Mesenchymal stem cell (in vitro differentiated cells and primary cell): ENCODE measurements at regions not wholly inside any gene's neighbourhood (a gene's known extent, or its start where the extent isn't known, plus 50 kb on each side); places are given as distances from the start of the nearest gene placed in this dataset.
A peak's percentile ranks its signal among the peaks of the same experiment; 100 is the strongest.

Experiments
- DNase-seq: peaks from one replicate; pipeline ENCODE4 v3.0.0-alpha.2; 2013
- H2AFZ ChIP-seq: one replicate; pipeline ENCODE4 v1.6.1; 2013; ENCODE audit warnings: low read depth, mild to moderate bottlenecking, control low read depth, inconsistent platforms, low read length, moderate library complexity
- H2AK5ac ChIP-seq: 2 replicates; pipeline ENCODE4 v1.6.1; 2013; ENCODE audit warnings: low read length, moderate library complexity, mild to moderate bottlenecking, inconsistent platforms; ENCODE audit not compliant: severe bottlenecking
- H2BK120ac ChIP-seq: one replicate; pipeline ENCODE4 v1.6.1; 2013; ENCODE audit warnings: low read depth, mild to moderate bottlenecking, inconsistent platforms, low read length, moderate library complexity
- H2BK12ac ChIP-seq, 2 experiments: one replicate each; pipeline ENCODE4 v1.6.1; 2013; ENCODE audit warnings: inconsistent platforms in 2 of 2, low read length in 2 of 2, mild to moderate bottlenecking in 2 of 2, moderate library complexity in 2 of 2, control low read depth in 1 of 2
- H2BK15ac ChIP-seq: one replicate; pipeline ENCODE4 v1.6.1; 2013; ENCODE audit warnings: mild to moderate bottlenecking, low read depth, inconsistent platforms; ENCODE audit not compliant: poor library complexity, severe bottlenecking
- H2BK5ac ChIP-seq: 2 replicates; pipeline ENCODE4 v1.6.1; 2013; ENCODE audit warnings: low read depth, mild to moderate bottlenecking, low read length, control low read depth, inconsistent platforms; ENCODE audit not compliant: poor library complexity, severe bottlenecking
- H3K14ac ChIP-seq, 2 experiments: one replicate each; pipeline ENCODE4 v1.6.1; 2013; ENCODE audit warnings: inconsistent platforms in 2 of 2, low read length in 2 of 2, control low read depth in 1 of 2, mild to moderate bottlenecking in 1 of 2, moderate library complexity in 1 of 2
- H3K18ac ChIP-seq, 2 experiments: one replicate each; pipeline ENCODE4 v1.6.1; 2013; ENCODE audit warnings: inconsistent platforms in 2 of 2, low read length in 2 of 2, control low read depth in 1 of 2, low read depth in 1 of 2, mild to moderate bottlenecking in 1 of 2
- H3K23ac ChIP-seq, 2 experiments: one replicate each; pipeline ENCODE4 v1.6.1; 2013; ENCODE audit warnings: inconsistent platforms in 2 of 2, low read length in 2 of 2, mild to moderate bottlenecking in 2 of 2, moderate library complexity in 2 of 2, control low read depth in 1 of 2
- H3K27ac ChIP-seq: 2 replicates; pipeline ENCODE4 v1.5.1; 2013; ENCODE audit warnings: mild to moderate bottlenecking, moderate library complexity, low read length, control low read depth, inconsistent platforms; ENCODE audit not compliant: poor library complexity, severe bottlenecking
- H3K27me3 ChIP-seq, 2 experiments: 2 replicates each; pipeline versions ENCODE4 v1.6.1 to v1.7.0; 2013; ENCODE audit warnings: low read length in 2 of 2, mild to moderate bottlenecking in 2 of 2, moderate library complexity in 2 of 2, control low read depth in 1 of 2, inconsistent platforms in 1 of 2; ENCODE audit not compliant: control insufficient read depth in 1 of 2, insufficient read depth in 1 of 2
- H3K36me3 ChIP-seq, 2 experiments: 2 replicates each; pipeline versions ENCODE4 v1.6.1 to v1.7.0; 2013; ENCODE audit warnings: low read length in 2 of 2, control low read depth in 1 of 2, inconsistent platforms in 1 of 2, low read depth in 1 of 2, mild to moderate bottlenecking in 1 of 2; ENCODE audit not compliant: insufficient read depth in 2 of 2, control insufficient read depth in 1 of 2
- H3K4ac ChIP-seq, 2 experiments: one replicate each; pipeline ENCODE4 v1.6.1; 2013; ENCODE audit warnings: inconsistent platforms in 2 of 2, low read length in 2 of 2, mild to moderate bottlenecking in 2 of 2, moderate library complexity in 2 of 2, control low read depth in 1 of 2, low read depth in 1 of 2
- H3K4me1 ChIP-seq: 2 replicates; pipeline ENCODE4 v1.6.1; 2013; ENCODE audit warnings: low read depth, low read length, control low read depth; ENCODE audit not compliant: control insufficient read depth, insufficient read depth
- H3K4me2 ChIP-seq: 2 replicates; pipeline ENCODE4 v1.6.1; 2013; ENCODE audit warnings: low read length, mild to moderate bottlenecking, inconsistent platforms; ENCODE audit not compliant: poor library complexity, severe bottlenecking
- H3K4me3 ChIP-seq, 2 experiments: 2 replicates each; pipeline versions ENCODE4 v1.5.1 to v1.7.0; 2013; ENCODE audit warnings: low read length in 2 of 2, mild to moderate bottlenecking in 2 of 2, control low read depth in 1 of 2, low read depth in 1 of 2; ENCODE audit not compliant: insufficient read depth in 1 of 2
- H3K79me1 ChIP-seq: replicated peaks from 2 replicates; pipeline ENCODE4 v1.6.1; 2013; ENCODE audit warnings: mild to moderate bottlenecking, control low read depth, low read length, inconsistent platforms; ENCODE audit not compliant: poor library complexity, severe bottlenecking
- H3K9ac ChIP-seq: 2 replicates; pipeline ENCODE4 v1.7.0; 2013; ENCODE audit warnings: mild to moderate bottlenecking, low read length, moderate library complexity
- H3K9me3 ChIP-seq: 2 replicates; pipeline ENCODE4 v1.7.0; 2013; ENCODE audit warnings: mild to moderate bottlenecking, low read length; ENCODE audit not compliant: control insufficient read depth
- H4K8ac ChIP-seq: one replicate; pipeline ENCODE4 v1.6.1; 2013; ENCODE audit warnings: inconsistent platforms, mild to moderate bottlenecking, low read length, moderate library complexity
- H4K91ac ChIP-seq: one replicate; pipeline ENCODE4 v1.6.1; 2013; ENCODE audit warnings: mild to moderate bottlenecking, low read length, inconsistent platforms
- WGBS: methylation state at CpG from one replicate; pipeline ENCODE4 v1.1.7; 2013; ENCODE audit warnings: mixed read lengths; 5-methylcytosine and 5-hydroxymethylcytosine counted together

DNA sequence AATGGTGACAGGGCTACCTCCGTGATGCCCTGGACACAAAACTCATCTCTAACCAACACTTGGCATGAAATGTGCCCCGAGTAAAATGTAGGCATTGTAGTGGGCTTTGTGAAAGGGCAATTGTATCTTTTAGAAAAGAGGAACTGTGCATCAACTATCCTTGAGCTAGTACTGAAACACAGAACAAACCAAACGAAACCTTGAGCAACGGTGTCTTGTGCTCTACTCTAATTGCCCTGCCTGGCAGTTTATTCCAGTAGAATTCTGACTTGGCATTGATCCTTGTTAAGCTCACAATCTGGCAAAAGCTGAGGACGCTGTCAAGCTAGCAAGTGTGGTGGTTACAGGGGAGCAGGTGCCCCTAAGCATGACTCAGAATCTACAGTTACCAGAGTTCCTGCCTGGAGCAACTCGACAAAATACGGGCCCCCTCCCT lies 707.1 kb upstream of the SPRY2 start:
- H3K23ac ChIP-seq: no peak overlapping the region
- no peak overlapping the region for H3K4me2 ChIP-seq
- no peak overlapping the region for H2BK12ac ChIP-seq
- no peak overlapping the region for H3K9ac ChIP-seq
- H3K36me3 ChIP-seq: no peaks in the 10 kb centered on the region
- no peak overlapping the region for H3K4ac ChIP-seq
- no peaks in the 10 kb centered on the region for H3K27me3 ChIP-seq
- H2BK15ac ChIP-seq: no peak overlapping the region
- no peak overlapping the region for H3K14ac ChIP-seq
- no peak overlapping the region for H2BK120ac ChIP-seq
- H3K79me1 ChIP-seq: no peaks in the 10 kb centered on the region
- no peaks in the 10 kb centered on the region for H3K4me1 ChIP-seq
- no peak overlapping the region for H2BK5ac ChIP-seq
- no peak overlapping the region for H2AK5ac ChIP-seq
- DNase-seq: no peak
- H3K9me3 ChIP-seq: no peaks in the 10 kb centered on the region
- no peak overlapping the region for H3K4me3 ChIP-seq
- no peak overlapping the region for H2AFZ ChIP-seq
- H3K27ac ChIP-seq: no peak overlapping the region
- H4K91ac ChIP-seq: no peak overlapping the region
- H3K18ac ChIP-seq: no peak overlapping the region
- H4K8ac ChIP-seq: no peak overlapping the region
- WGBS: 88% methylated on average over 6 of the region's 7 CpGs

DNA sequence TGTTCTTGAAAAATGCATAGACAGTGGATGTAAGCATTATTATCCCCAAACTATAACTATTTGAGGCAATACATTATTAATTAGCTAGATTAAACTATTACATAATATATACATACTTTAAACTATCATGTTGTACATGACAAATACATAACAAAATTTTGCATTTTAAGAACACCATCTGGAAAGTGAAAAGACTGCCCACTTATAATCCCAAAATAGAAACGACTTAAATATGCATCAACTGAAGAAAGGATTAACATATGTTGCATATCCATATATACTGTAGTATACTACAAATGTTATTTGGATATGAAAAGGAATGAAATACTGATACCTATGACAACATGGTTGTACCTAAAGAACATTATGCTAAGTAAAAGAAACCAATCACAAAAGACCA lies 700.8 kb upstream of the SPRY2 start:
- no peaks in the 10 kb centered on the region for H3K36me3 ChIP-seq
- H2AK5ac ChIP-seq: no peak overlapping the region
- no peak overlapping the region for H2BK5ac ChIP-seq
- no peak overlapping the region for H2BK12ac ChIP-seq
- H3K27me3 ChIP-seq: no peaks in the 10 kb centered on the region
- no peak overlapping the region for H3K4me2 ChIP-seq
- H3K4me3 ChIP-seq: no peak overlapping the region
- H3K9me3 ChIP-seq: peaks cover 4% of the 10 kb centered on the region
- H3K18ac ChIP-seq: no peak overlapping the region
- DNase-seq: no peak
- no peaks in the 10 kb centered on the region for H3K79me1 ChIP-seq
- H2BK15ac ChIP-seq: no peak overlapping the region
- H3K27ac ChIP-seq: no peak overlapping the region
- H4K91ac ChIP-seq: no peak overlapping the region
- no peak overlapping the region for H3K23ac ChIP-seq
- H2BK120ac ChIP-seq: no peak overlapping the region
- no peak overlapping the region for H3K14ac ChIP-seq
- H3K4ac ChIP-seq: no peak overlapping the region
- H3K4me1 ChIP-seq: no peaks in the 10 kb centered on the region
- WGBS: no CpG with 5 or more reads among the region's 1 CpG
- H3K9ac ChIP-seq: no peak overlapping the region
- no peak overlapping the region for H4K8ac ChIP-seq
- no peak overlapping the region for H2AFZ ChIP-seq

DNA sequence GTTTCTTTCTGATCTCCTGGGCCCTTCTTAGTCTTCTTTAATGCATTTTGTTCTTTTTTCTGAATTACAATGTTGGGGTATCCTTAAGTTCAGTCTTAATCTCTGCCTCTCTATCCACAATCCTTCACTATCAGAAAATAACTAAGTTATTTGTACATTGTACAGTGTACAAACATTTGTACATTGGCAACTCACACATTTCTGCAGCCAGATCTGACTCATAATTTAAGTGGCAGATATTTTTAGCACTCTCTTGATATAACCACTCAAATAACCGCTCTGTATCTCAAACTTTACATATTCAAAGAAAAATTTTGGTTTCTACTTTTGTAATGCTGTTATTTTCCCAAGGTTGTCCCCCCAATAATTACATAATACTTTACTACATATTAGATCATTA lies 691.1 kb upstream of the SPRY2 start:
- no peak overlapping the region for H3K9ac ChIP-seq
- no peak overlapping the region for H2AK5ac ChIP-seq
- H2BK120ac ChIP-seq: no peak overlapping the region
- H3K4me1 ChIP-seq: no peaks in the 10 kb centered on the region
- H3K4ac ChIP-seq: no peak overlapping the region
- no peak overlapping the region for H3K18ac ChIP-seq
- H3K79me1 ChIP-seq: no peaks in the 10 kb centered on the region
- H3K4me3 ChIP-seq: no peak overlapping the region
- no peak overlapping the region for H4K91ac ChIP-seq
- no peaks in the 10 kb centered on the region for H3K9me3 ChIP-seq
- H2BK15ac ChIP-seq: no peak overlapping the region
- H3K27me3 ChIP-seq: no peaks in the 10 kb centered on the region
- H2BK5ac ChIP-seq: no peak overlapping the region
- no peak overlapping the region for H3K23ac ChIP-seq
- H2BK12ac ChIP-seq: no peak overlapping the region
- WGBS: 78% methylated on average over 1 of the region's 1 CpG
- no peak overlapping the region for H4K8ac ChIP-seq
- H3K14ac ChIP-seq: no peak overlapping the region
- no peak overlapping the region for H3K4me2 ChIP-seq
- no peaks in the 10 kb centered on the region for H3K36me3 ChIP-seq
- no peak overlapping the region for H3K27ac ChIP-seq
- DNase-seq: peak; percentile 19
- no peak overlapping the region for H2AFZ ChIP-seq

DNA sequence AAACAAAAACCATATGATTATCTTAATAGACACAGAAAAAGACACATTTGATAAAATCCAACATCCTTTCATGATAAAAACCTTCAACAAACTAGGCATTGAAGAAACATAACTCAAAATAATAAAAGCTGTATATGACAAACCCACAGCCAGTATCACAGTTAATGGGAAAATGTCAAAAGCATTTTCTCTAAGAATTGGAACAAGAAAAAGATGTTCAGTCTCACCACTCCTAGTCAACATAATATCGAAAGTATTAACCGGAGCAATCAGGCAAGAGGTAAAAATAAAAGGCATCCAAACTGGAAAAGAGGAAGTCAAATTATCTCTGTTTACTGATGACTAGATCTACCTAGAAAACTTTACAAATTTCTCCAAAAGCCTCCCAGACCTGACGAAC lies 684.2 kb upstream of the SPRY2 start:
- Histone ChIP-seq H3K27me3 (no peaks in the 10 kb centered on the region), H3K4me2 (no peak overlapping the region), H3K18ac (no peak overlapping the region), H2BK15ac (no peak overlapping the region), H3K9ac (no peak overlapping the region), H3K23ac (no peak overlapping the region), H2BK5ac (no peak overlapping the region), H3K4ac (no peak overlapping the region), H2AK5ac (no peak overlapping the region), H3K9me3 (peaks cover 3% of the 10 kb centered on the region), H2AFZ (no peak overlapping the region), H3K14ac (no peak overlapping the region), H4K91ac (no peak overlapping the region), H2BK120ac (no peak overlapping the region), H3K27ac (no peak overlapping the region), H2BK12ac (no peak overlapping the region), H3K36me3 (no peaks in the 10 kb centered on the region), H3K4me3 (no peak overlapping the region), H4K8ac (no peak overlapping the region), H3K79me1 (no peaks in the 10 kb centered on the region), H3K4me1 (no peaks in the 10 kb centered on the region)
- WGBS: over 99% methylated on average over 3 of the region's 3 CpGs
- DNase-seq: no peak
